ENCODE measurements at regions not wholly inside any gene's neighbourhood (a gene's known extent, or its start where the extent isn't known, plus 50 kb on each side); places are given as distances from the start of the nearest gene placed in this dataset.

DNA sequence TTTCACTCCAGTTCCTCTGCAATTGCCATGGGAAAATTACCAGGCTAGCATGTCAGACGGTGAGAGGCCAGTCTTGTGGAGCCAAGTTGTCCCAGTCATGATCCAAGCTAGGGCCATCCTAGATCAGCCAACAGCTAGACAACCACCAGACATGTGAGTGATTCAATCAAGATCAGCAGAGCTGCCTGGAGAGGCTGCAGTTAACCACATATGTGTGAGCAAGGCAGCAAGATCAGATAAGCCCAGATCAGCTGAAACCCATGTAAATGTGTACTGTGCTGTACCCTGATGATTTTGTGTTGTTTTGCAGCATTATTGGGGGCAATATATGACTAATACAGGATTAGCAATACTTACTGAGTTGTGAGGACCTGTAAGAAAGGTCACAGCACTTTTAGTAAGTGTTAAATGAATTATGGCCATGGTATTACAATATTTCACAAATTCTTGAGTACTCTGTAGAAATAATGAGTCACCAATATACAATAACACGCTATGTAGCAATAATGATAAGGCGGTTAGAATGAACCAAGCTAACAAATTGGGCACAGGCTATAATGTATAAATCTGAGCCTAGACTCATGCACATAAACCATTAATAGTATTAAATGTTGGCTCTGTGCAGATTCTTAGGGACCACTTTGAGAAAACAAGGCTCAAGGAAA lies 91.4 kb downstream of the SUDS3 start:
- H4K20me1 ChIP-seq (replicated peaks; ENCODE audit: control insufficient read depth, insufficient read depth, low read length), result no peaks in the 10 kb centered on the region
- WGBS (ENCODE audit: insufficient coverage, low coverage, missing lambda C conversion rate), result 0% methylated on average over 3 of the region's 3 CpGs
- FAIRE-seq (peak; percentile 23), ATAC-seq (no peak), DNase-seq (ENCODE audit: extremely low read depth in 1 of 4, low spot score in 3 of 4) (no peak)
- no peak overlapping the region for H3K4me2 ChIP-seq (ENCODE audit: insufficient read depth, low read length)
- in situ Hi-C loops (cut with MboI) (no loop called here), intact Hi-C loops (cut with micrococcal nuclease) (no loop called here)
- no peaks in the 10 kb centered on the region; a peak in 1 of 5 replicates for H3K4me1 ChIP-seq (replicated peaks in 1 of 2; ENCODE audit: control insufficient read depth in 2 of 2, insufficient read depth in 2 of 2, low read length in 2 of 2)
- H2AFZ ChIP-seq (ENCODE audit: low read depth, low read length), result no peak overlapping the region
- H3K9me1 ChIP-seq (ENCODE audit: control insufficient read depth, insufficient read depth, low read length), result no peaks in the 10 kb centered on the region
- no peaks in the 10 kb centered on the region for H3K79me2 ChIP-seq (ENCODE audit: control insufficient read depth, insufficient read depth, low read length)
- H3K9me3 ChIP-seq (replicated peaks; ENCODE audit: control insufficient read depth, insufficient read depth, low read depth, low read length), result no peaks in the 10 kb centered on the region
- POLR2A ChIA-PET, result no interaction called here
- H3K36me3 ChIP-seq (ENCODE audit: control insufficient read depth, insufficient read depth, low read length), result no peaks in the 10 kb centered on the region
- CTCF ChIA-PET (ENCODE audit: low intra/inter-chr PET ratio), result no interaction called here
- H3K27me3 ChIP-seq (ENCODE audit: control insufficient read depth in 2 of 2, insufficient read depth in 2 of 2, low read length in 2 of 2), result no peaks in the 10 kb centered on the region; a peak in 1 of 5 replicates
- no TSS peak for BruUV-seq (replicated peaks)
- no peak overlapping the region for H3K27ac ChIP-seq (ENCODE audit: extremely low read depth, low read depth, low read length)
- no peak overlapping the region for H3K4me3 ChIP-seq
- no peak overlapping the region for H3K9ac ChIP-seq (ENCODE audit: insufficient read depth in 1 of 2, low read depth in 2 of 2, low read length in 2 of 2)
- TF ChIP-seq, protein P1, sequence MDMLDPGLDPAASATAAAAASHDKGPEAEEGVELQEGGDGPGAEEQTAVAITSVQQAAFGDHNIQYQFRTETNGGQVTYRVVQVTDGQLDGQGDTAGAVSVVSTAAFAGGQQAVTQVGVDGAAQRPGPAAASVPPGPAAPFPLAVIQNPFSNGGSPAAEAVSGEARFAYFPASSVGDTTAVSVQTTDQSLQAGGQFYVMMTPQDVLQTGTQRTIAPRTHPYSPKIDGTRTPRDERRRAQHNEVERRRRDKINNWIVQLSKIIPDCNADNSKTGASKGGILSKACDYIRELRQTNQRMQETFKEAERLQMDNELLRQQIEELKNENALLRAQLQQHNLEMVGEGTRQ (CRISPR knock-in tag; IDR thresholded peaks at IDR 0.05), result no peak
- no peak for TF ChIP-seq PCBP2 (IDR thresholded peaks at IDR 0.05; ENCODE audit: low read depth, low read length, poor library complexity, severe bottlenecking)
- TF ChIP-seq NR4A1 (CRISPR knock-in tag; IDR thresholded peaks at IDR 0.05), result no peak
- TF ChIP-seq NR4A1 (tag; IDR thresholded peaks at IDR 0.05), result no peak
- no peak for TF ChIP-seq ZBTB43 (CRISPR knock-in tag; IDR thresholded peaks at IDR 0.05)
- no peak for TF ChIP-seq TCF7 (IDR thresholded peaks at IDR 0.05; ENCODE audit: borderline replicate concordance)
- no peak for TF ChIP-seq SIN3B (IDR thresholded peaks at IDR 0.05; ENCODE audit: low read depth)
- no peak for TF ChIP-seq ZNF263 (CRISPR knock-in tag; IDR thresholded peaks at IDR 0.05; ENCODE audit: borderline replicate concordance)
- TF ChIP-seq HNRNPK (IDR thresholded peaks at IDR 0.05; ENCODE audit: low read depth, low read length, poor library complexity, severe bottlenecking), result no peak
- TF ChIP-seq RFX5 (IDR thresholded peaks at IDR 0.05; ENCODE audit: low read depth, low read length), result no peak
- TF ChIP-seq CHD1 (IDR thresholded peaks at IDR 0.05; ENCODE audit: low read length), result no peak
- TF ChIP-seq EWSR1 (IDR thresholded peaks at IDR 0.05; ENCODE audit: borderline replicate concordance, low read depth, partially characterized antibody), result no peak
